Upper lobe of left lung (tissue), 4 donors: ENCODE measurements at regions not wholly inside any gene's neighbourhood (a gene's known extent, or its start where the extent isn't known, plus 50 kb on each side); places are given as distances from the start of the nearest gene placed in this dataset.

Experiments
- EP300 ChIP-seq, 4 donors: sonication (generic); formaldehyde crosslinking; IDR thresholded peaks; one replicate each; pipeline ENCODE4 v1.5.1; 2017; ENCODE audit warnings: antibody characterized with exemption in 4 of 4, control low read depth in 2 of 4
- POLR2A ChIP-seq, 4 donors: fragments of 450-650 bp; IDR thresholded peaks; one replicate each; pipeline ENCODE4 v1.5.1; 2016 to 2017; ENCODE audit warnings: antibody characterized with exemption in 4 of 4, mild to moderate bottlenecking in 2 of 4
- POLR2AphosphoS5 ChIP-seq, 2 donors: sonication (generic); formaldehyde crosslinking; IDR thresholded peaks; one replicate each; pipeline ENCODE4 v1.5.1; 2017; ENCODE audit warnings: antibody characterized with exemption in 2 of 2
- TF ChIP-seq, protein P1 (sequence below), 6 experiments: fragments of 450-650 bp in 4 of 6; fragments of 200-600 bp in 2 of 6; sonication (generic) in 2 of 6; IDR thresholded peaks; one replicate each; pipeline ENCODE4 v1.5.1; 2016 to 2019; ENCODE audit warnings: antibody characterized with exemption in 6 of 6

DNA sequence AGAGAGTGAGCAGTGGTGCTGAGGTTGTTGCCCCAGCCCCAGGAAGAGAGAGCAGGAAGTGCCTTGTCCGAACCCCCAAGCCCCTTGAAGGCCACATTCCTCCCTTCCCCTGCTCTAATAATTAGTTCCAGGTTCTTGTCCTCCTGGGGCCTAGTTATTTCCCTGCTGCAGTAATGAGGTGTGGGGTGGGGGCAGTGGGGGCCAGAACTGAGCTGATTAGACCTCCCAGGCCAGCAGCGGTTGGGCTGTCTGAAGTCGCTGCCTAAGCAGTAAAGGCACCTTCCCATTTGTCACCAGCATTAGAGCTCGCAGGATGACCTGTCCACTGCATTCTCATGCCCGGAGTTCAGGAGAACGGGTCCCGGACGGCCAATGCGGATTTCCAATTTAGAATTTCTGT, 186.5 kb upstream of the CSF3R start:
- TF ChIP-seq POLR2AphosphoS5 (IDR thresholded peaks at IDR 0.05), result no peak
- no peak for TF ChIP-seq EP300 (IDR thresholded peaks at IDR 0.05)
- TF ChIP-seq, protein P1, sequence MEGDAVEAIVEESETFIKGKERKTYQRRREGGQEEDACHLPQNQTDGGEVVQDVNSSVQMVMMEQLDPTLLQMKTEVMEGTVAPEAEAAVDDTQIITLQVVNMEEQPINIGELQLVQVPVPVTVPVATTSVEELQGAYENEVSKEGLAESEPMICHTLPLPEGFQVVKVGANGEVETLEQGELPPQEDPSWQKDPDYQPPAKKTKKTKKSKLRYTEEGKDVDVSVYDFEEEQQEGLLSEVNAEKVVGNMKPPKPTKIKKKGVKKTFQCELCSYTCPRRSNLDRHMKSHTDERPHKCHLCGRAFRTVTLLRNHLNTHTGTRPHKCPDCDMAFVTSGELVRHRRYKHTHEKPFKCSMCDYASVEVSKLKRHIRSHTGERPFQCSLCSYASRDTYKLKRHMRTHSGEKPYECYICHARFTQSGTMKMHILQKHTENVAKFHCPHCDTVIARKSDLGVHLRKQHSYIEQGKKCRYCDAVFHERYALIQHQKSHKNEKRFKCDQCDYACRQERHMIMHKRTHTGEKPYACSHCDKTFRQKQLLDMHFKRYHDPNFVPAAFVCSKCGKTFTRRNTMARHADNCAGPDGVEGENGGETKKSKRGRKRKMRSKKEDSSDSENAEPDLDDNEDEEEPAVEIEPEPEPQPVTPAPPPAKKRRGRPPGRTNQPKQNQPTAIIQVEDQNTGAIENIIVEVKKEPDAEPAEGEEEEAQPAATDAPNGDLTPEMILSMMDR (IDR thresholded peaks at IDR 0.05), result no peak
- no peak for TF ChIP-seq POLR2A (IDR thresholded peaks at IDR 0.05)
